ENCODE measurements at regions not wholly inside any gene's neighbourhood (a gene's known extent, or its start where the extent isn't known, plus 50 kb on each side); places are given as distances from the start of the nearest gene placed in this dataset.

DNA sequence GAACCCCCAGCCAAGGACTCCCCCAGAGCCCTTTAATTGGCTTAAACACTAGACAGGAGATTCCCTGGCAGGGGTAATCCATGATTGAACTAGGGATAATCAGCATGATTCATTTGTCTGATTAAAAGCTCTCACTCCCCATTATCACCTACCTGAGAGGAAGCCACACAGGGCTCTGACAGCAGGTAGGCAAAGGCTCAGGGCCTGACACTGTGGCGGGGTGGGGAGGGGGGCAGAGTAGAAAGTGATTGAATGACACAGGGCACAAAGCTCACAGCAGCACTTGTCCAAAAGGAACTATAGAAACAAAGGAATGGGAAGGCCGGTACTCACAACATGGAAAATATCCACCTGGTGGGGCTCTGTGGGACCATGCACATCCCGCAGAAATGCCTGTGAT, 231.6 kb downstream of the MAFB start:
- TF ChIP-seq, protein P1, sequence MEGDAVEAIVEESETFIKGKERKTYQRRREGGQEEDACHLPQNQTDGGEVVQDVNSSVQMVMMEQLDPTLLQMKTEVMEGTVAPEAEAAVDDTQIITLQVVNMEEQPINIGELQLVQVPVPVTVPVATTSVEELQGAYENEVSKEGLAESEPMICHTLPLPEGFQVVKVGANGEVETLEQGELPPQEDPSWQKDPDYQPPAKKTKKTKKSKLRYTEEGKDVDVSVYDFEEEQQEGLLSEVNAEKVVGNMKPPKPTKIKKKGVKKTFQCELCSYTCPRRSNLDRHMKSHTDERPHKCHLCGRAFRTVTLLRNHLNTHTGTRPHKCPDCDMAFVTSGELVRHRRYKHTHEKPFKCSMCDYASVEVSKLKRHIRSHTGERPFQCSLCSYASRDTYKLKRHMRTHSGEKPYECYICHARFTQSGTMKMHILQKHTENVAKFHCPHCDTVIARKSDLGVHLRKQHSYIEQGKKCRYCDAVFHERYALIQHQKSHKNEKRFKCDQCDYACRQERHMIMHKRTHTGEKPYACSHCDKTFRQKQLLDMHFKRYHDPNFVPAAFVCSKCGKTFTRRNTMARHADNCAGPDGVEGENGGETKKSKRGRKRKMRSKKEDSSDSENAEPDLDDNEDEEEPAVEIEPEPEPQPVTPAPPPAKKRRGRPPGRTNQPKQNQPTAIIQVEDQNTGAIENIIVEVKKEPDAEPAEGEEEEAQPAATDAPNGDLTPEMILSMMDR (IDR thresholded peaks at IDR 0.05; ENCODE audit: extremely low read depth in 1 of 2, insufficient read depth in 1 of 2, low read depth in 1 of 2, low read length in 2 of 2), result no peak
- TF ChIP-seq JUN (IDR thresholded peaks at IDR 0.05; ENCODE audit: borderline replicate concordance, insufficient read depth, insufficient read length, low read depth) (no peak), EZH2 (IDR thresholded peaks at IDR 0.05; ENCODE audit: borderline replicate concordance, low read depth, low read length, severe bottlenecking) (no peak), POLR2AphosphoS5 (IDR thresholded peaks at IDR 0.05; ENCODE audit: insufficient read depth, low read depth, low read length) (no peak), POLR2A (IDR thresholded peaks at IDR 0.05; ENCODE audit: low read depth, low read length) (no peak), GATA2 (IDR thresholded peaks at IDR 0.05; ENCODE audit: insufficient read depth, insufficient read length, low read depth, low read length) (no peak), MYC (IDR thresholded peaks at IDR 0.05; ENCODE audit: low read depth, low read length) (no peak), MAX (IDR thresholded peaks at IDR 0.05; ENCODE audit: insufficient read depth, insufficient read length) (no peak), FOS (IDR thresholded peaks at IDR 0.05; ENCODE audit: borderline replicate concordance, insufficient read depth, low read length) (no peak)
- FAIRE-seq, result no peak
- no peak overlapping the region for H3K9ac ChIP-seq (replicated peaks; ENCODE audit: extremely low read depth, insufficient read depth, low read length)
- CTCF ChIA-PET, result no interaction called here
- no peak for DNase-seq (ENCODE audit: low read depth, low spot score)
- no peaks in the 10 kb centered on the region for H3K36me3 ChIP-seq (ENCODE audit: control insufficient read depth in 2 of 2, extremely low read depth in 1 of 2, insufficient read depth in 2 of 2, low read length in 2 of 2)
- POLR2A ChIA-PET, result no interaction called here
- H2AFZ ChIP-seq (ENCODE audit: low read depth, low read length), result no peak overlapping the region
- dilution Hi-C loops (cut with MboI; ENCODE audit: extremely low pct_ligation_motif_present, low sequenced_read_pairs), result no loop called here
- H3K27ac ChIP-seq (ENCODE audit: insufficient read depth, low read depth, low read length), result no peak overlapping the region
- H3K4me1 ChIP-seq (ENCODE audit: control insufficient read depth, extremely low read depth, insufficient read depth, low read length), result no peaks in the 10 kb centered on the region
- no TSS peak for BruUV-seq (replicated peaks)
- intact Hi-C loops (cut with micrococcal nuclease), result no loop called here
- no peaks in the 10 kb centered on the region for H3K9me3 ChIP-seq (replicated peaks; ENCODE audit: control insufficient read depth, insufficient read depth, low read length)
- H3K4me2 ChIP-seq (ENCODE audit: insufficient read depth, low read length), result no peak overlapping the region
- H4K20me1 ChIP-seq (replicated peaks; ENCODE audit: control insufficient read depth, extremely low read depth, insufficient read depth, low read length), result no peaks in the 10 kb centered on the region
- H3K9me1 ChIP-seq (replicated peaks; ENCODE audit: control insufficient read depth, extremely low read depth, insufficient read depth, low read length), result no peaks in the 10 kb centered on the region
- H3K27me3 ChIP-seq (ENCODE audit: control insufficient read depth in 2 of 2, insufficient read depth in 2 of 2, low read length in 2 of 2), result no peaks in the 10 kb centered on the region
- no peaks in the 10 kb centered on the region for H3K79me2 ChIP-seq (ENCODE audit: control insufficient read depth, insufficient read depth, low read length)
- no peak overlapping the region for H3K4me3 ChIP-seq (replicated peaks in 1 of 3; ENCODE audit: insufficient read depth in 1 of 3, low read depth in 1 of 3, low read length in 3 of 3)
